ENCODE measurements at regions not wholly inside any gene's neighbourhood (a gene's known extent, or its start where the extent isn't known, plus 50 kb on each side); places are given as distances from the start of the nearest gene placed in this dataset.

GRCh38 chr1:65630855-65631254 lies 161.8 kb upstream of the PDE4B start:
- Histone ChIP-seq H3K4me2 (no peak overlapping the region), H3K27me3 (ENCODE audit: insufficient read depth) (no peaks in the 10 kb centered on the region), H3K36me3 (ENCODE audit: insufficient read depth) (no peaks in the 10 kb centered on the region), H4K20me1 (replicated peaks; ENCODE audit: insufficient read depth) (no peaks in the 10 kb centered on the region), H3K4me1 (ENCODE audit: insufficient read depth) (no peaks in the 10 kb centered on the region), H2AFZ (no peak overlapping the region), H3K79me2 (replicated peaks; ENCODE audit: insufficient read depth) (no peaks in the 10 kb centered on the region), H3F3A (replicated peaks; ENCODE audit: low read depth) (no peaks in the 10 kb centered on the region), H3K9me2 (ENCODE audit: insufficient read depth) (no peaks in the 10 kb centered on the region), H3K4me3 (no peak overlapping the region), H3K27ac (ENCODE audit: low read depth) (no peak overlapping the region)
- ATAC-seq (no peak), DNase-seq (ENCODE audit: low spot score) (no peak)
- H3K9me3 Mint-ChIP-seq: no peaks in the 10 kb centered on the region
- H3K27ac Mint-ChIP-seq: no peak overlapping the region
- TF ChIP-seq, protein P1, sequence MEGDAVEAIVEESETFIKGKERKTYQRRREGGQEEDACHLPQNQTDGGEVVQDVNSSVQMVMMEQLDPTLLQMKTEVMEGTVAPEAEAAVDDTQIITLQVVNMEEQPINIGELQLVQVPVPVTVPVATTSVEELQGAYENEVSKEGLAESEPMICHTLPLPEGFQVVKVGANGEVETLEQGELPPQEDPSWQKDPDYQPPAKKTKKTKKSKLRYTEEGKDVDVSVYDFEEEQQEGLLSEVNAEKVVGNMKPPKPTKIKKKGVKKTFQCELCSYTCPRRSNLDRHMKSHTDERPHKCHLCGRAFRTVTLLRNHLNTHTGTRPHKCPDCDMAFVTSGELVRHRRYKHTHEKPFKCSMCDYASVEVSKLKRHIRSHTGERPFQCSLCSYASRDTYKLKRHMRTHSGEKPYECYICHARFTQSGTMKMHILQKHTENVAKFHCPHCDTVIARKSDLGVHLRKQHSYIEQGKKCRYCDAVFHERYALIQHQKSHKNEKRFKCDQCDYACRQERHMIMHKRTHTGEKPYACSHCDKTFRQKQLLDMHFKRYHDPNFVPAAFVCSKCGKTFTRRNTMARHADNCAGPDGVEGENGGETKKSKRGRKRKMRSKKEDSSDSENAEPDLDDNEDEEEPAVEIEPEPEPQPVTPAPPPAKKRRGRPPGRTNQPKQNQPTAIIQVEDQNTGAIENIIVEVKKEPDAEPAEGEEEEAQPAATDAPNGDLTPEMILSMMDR (conservative IDR thresholded peaks at IDR 0.05; ENCODE audit: low read depth in 2 of 2): no peak
- TF ChIP-seq JUNB (IDR thresholded peaks at IDR 0.05; ENCODE audit: unreplicated experiment) (no peak), ZNF114 (CRISPR knock-in tag; IDR thresholded peaks at IDR 0.05) (no peak), NANOG (IDR thresholded peaks at IDR 0.05; ENCODE audit: borderline replicate concordance) (no peak), CREB1 (CRISPR knock-in tag; IDR thresholded peaks at IDR 0.05; ENCODE audit: low read depth) (no peak), STAT1 (IDR thresholded peaks at IDR 0.05; ENCODE audit: unreplicated experiment) (no peak), EZH2 (IDR thresholded peaks at IDR 0.05; ENCODE audit: low read depth, unreplicated experiment) (no peak), EZH2phosphoT487 (IDR thresholded peaks at IDR 0.05; ENCODE audit: unreplicated experiment) (no peak), ZNF331 (CRISPR knock-in tag; IDR thresholded peaks at IDR 0.05; ENCODE audit: low read depth) (no peak), POLR2AphosphoS5 (IDR thresholded peaks at IDR 0.05; ENCODE audit: low read depth) (no peak)
- TF ChIP-seq, protein P2, sequence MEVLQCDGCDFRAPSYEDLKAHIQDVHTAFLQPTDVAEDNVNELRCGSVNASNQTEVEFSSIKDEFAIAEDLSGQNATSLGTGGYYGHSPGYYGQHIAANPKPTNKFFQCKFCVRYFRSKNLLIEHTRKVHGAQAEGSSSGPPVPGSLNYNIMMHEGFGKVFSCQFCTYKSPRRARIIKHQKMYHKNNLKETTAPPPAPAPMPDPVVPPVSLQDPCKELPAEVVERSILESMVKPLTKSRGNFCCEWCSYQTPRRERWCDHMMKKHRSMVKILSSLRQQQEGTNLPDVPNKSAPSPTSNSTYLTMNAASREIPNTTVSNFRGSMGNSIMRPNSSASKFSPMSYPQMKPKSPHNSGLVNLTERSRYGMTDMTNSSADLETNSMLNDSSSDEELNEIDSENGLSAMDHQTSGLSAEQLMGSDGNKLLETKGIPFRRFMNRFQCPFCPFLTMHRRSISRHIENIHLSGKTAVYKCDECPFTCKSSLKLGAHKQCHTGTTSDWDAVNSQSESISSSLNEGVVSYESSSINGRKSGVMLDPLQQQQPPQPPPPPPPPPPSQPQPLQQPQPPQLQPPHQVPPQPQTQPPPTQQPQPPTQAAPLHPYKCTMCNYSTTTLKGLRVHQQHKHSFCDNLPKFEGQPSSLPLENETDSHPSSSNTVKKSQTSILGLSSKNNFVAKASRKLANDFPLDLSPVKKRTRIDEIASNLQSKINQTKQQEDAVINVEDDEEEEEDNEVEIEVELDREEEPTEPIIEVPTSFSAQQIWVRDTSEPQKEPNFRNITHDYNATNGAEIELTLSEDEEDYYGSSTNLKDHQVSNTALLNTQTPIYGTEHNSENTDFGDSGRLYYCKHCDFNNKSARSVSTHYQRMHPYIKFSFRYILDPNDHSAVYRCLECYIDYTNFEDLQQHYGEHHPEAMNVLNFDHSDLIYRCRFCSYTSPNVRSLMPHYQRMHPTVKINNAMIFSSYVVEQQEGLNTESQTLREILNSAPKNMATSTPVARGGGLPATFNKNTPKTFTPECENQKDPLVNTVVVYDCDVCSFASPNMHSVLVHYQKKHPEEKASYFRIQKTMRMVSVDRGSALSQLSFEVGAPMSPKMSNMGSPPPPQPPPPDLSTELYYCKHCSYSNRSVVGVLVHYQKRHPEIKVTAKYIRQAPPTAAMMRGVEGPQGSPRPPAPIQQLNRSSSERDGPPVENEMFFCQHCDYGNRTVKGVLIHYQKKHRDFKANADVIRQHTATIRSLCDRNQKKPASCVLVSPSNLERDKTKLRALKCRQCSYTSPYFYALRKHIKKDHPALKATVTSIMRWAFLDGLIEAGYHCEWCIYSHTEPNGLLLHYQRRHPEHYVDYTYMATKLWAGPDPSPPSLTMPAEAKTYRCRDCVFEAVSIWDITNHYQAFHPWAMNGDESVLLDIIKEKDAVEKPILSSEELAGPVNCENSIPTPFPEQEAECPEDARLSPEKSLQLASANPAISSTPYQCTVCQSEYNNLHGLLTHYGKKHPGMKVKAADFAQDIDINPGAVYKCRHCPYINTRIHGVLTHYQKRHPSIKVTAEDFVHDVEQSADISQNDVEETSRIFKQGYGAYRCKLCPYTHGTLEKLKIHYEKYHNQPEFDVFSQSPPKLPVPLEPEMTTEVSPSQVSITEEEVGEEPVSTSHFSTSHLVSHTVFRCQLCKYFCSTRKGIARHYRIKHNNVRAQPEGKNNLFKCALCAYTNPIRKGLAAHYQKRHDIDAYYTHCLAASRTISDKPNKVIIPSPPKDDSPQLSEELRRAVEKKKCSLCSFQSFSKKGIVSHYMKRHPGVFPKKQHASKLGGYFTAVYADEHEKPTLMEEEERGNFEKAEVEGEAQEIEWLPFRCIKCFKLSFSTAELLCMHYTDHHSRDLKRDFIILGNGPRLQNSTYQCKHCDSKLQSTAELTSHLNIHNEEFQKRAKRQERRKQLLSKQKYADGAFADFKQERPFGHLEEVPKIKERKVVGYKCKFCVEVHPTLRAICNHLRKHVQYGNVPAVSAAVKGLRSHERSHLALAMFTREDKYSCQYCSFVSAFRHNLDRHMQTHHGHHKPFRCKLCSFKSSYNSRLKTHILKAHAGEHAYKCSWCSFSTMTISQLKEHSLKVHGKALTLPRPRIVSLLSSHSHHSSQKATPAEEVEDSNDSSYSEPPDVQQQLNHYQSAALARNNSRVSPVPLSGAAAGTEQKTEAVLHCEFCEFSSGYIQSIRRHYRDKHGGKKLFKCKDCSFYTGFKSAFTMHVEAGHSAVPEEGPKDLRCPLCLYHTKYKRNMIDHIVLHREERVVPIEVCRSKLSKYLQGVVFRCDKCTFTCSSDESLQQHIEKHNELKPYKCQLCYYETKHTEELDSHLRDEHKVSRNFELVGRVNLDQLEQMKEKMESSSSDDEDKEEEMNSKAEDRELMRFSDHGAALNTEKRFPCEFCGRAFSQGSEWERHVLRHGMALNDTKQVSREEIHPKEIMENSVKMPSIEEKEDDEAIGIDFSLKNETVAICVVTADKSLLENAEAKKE (CRISPR knock-in tag; IDR thresholded peaks at IDR 0.05): no peak
- TF ChIP-seq, protein P3, sequence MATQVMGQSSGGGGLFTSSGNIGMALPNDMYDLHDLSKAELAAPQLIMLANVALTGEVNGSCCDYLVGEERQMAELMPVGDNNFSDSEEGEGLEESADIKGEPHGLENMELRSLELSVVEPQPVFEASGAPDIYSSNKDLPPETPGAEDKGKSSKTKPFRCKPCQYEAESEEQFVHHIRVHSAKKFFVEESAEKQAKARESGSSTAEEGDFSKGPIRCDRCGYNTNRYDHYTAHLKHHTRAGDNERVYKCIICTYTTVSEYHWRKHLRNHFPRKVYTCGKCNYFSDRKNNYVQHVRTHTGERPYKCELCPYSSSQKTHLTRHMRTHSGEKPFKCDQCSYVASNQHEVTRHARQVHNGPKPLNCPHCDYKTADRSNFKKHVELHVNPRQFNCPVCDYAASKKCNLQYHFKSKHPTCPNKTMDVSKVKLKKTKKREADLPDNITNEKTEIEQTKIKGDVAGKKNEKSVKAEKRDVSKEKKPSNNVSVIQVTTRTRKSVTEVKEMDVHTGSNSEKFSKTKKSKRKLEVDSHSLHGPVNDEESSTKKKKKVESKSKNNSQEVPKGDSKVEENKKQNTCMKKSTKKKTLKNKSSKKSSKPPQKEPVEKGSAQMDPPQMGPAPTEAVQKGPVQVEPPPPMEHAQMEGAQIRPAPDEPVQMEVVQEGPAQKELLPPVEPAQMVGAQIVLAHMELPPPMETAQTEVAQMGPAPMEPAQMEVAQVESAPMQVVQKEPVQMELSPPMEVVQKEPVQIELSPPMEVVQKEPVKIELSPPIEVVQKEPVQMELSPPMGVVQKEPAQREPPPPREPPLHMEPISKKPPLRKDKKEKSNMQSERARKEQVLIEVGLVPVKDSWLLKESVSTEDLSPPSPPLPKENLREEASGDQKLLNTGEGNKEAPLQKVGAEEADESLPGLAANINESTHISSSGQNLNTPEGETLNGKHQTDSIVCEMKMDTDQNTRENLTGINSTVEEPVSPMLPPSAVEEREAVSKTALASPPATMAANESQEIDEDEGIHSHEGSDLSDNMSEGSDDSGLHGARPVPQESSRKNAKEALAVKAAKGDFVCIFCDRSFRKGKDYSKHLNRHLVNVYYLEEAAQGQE (IDR thresholded peaks at IDR 0.05; ENCODE audit: unreplicated experiment): no peak
- no peaks in the 10 kb centered on the region for H3K4me1 Mint-ChIP-seq
- H3K4me3 Mint-ChIP-seq: no peak overlapping the region
- no peaks in the 10 kb centered on the region for H3K36me3 Mint-ChIP-seq (ENCODE audit: low read depth)
- H3K27me3 Mint-ChIP-seq (ENCODE audit: insufficient read depth, low read depth, poor library complexity): no peaks in the 10 kb centered on the region
